ENCODE measurements at regions not wholly inside any gene's neighbourhood (a gene's known extent, or its start where the extent isn't known, plus 50 kb on each side); places are given as distances from the start of the nearest gene placed in this dataset.
"Not testable (repeated sequence)": the region's sequence is repeated elsewhere in the genome, so short reads cannot be mapped to it uniquely, and the experiment has no call there.

DNA sequence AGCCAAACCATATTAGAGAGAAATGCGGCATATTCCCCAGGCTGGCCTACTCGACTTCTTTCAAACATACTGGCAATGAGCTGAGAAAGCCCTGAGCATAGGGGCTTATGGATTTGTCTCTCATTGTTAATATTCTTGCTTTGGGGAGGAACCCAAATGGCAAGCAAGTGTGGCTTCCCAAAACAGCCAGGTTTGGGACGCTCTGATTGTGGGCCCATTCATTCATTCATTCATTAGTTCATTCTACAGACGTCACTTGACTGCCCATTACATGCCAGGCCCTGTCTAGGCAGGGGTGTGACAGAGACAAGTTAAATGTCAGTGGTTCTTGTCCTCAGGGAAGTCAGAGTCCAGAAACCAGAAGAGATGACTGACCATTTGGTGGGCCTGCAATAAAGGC, 77.4 kb upstream of the THBS1 start:
- DNase-seq (ENCODE audit: low spot score) = no peak

DNA sequence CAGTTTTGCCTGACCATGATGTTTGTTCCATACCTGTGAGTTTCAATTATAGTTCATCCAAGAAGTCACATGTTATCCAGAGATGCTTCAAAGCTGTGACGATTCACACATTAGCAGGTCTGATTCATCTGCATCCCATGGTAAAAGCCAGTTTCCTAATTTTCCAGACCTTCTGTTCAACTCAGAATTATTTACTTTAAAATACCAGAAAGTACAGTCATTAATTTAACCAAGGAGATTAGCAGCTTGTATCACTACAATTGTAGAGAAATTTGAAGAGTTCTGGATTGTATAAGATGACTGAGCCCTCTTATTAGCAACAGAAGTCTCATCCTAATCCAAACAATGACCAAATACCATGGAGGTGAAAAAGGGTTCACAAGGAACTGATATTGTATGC, 76.1 kb upstream of the THBS1 start:
- no peak for DNase-seq (ENCODE audit: low spot score)

DNA sequence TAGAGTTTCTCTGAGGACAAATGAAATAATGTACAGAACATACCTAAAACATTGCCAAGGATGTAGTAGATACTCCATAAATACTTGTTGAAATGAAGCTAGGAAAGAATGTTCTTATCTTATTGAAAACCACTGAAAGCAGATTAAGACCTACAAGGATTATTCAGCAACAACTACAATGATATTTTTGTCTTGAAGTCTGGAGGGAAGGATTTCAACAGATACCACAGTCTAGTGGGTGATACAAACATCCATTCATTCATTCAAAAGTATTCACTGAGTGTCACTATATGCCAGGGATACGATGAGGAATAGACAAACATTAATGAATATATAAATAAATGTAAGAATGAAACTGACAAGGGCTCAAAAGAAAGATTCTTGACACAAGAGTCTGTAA, 74.7 kb upstream of the THBS1 start:
- DNase-seq (ENCODE audit: low spot score) = no peak

DNA sequence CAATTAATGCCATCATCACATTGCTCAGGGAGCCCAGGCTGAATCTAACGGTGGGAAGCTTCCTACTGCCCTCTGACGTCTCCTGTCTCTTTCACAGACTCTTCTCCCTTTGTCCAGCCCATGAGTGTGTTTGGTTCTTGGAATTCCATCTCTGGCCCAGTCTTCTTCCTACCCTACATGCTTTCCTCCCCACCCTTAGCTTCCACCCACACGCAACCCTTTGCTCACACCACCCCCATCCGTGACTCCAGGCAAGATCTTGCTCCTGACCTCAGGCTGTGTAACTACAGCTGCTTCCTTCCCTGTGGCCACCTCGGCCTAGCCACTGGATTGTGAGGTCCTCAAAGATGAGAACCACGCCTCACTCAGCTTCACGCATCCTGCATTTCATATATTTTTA, 72.3 kb upstream of the THBS1 start:
- DNase-seq (ENCODE audit: low spot score) = no peak

GRCh38 chr15:39510001-39510701, 70.7 kb upstream of the THBS1 start:
- peak; percentile 78 for DNase-seq (ENCODE audit: low spot score)

GRCh38 chr15:39511000-39511915, 69.6 kb upstream of the THBS1 start:
- no peak for DNase-seq (ENCODE audit: low spot score)

DNA sequence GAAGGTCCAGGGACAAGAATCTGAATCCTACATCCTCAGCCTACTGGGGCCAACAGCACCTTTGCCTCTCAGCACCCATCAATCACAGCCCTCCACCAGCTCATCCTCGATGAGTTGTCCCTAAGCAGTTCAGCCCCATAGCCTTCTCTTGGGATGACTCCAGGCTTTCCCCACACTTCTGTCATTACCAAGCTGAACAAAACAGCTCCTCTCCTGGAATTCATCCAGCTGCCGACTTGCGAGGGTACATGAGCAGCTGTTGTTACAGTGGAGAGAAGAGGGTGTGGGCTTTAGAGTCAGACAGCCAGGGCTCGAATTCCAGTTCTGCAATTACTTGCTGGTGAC, 69.0 kb upstream of the THBS1 start:
- no peak for DNase-seq (ENCODE audit: low spot score)

DNA sequence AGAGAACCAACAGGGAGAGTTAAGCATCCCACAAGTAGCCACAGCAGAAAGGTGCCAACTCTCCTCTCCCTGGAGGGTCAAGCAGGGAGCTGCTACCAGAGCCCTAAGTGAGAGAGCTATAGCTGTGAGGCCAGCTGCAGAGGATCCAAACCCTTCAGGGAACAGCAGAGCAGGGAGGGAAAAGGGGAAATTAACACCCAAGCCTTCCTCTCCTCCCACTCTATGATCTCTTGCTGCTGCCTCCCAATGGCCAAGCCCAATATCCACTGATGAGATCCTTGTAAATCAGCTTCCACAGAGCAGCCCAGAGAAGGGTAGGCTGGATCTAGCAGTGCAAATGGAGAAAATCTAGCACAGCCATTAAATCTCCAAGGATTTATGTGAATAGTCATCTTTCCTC, 68.2 kb upstream of the THBS1 start:
- DNase-seq (ENCODE audit: low spot score) = no peak

- DNase-seq (ENCODE audit: low spot score) = no peak
These were observed 66.9 kb upstream of the THBS1 start for GRCh38 chr15:39513936-39514335.

- no peak for DNase-seq (ENCODE audit: low spot score)
These were observed 65.9 kb upstream of the THBS1 start for GRCh38 chr15:39514933-39515332.

- DNase-seq (ENCODE audit: low spot score) = no peak
These were observed 65.1 kb upstream of the THBS1 start for GRCh38 chr15:39515765-39516164.

DNA sequence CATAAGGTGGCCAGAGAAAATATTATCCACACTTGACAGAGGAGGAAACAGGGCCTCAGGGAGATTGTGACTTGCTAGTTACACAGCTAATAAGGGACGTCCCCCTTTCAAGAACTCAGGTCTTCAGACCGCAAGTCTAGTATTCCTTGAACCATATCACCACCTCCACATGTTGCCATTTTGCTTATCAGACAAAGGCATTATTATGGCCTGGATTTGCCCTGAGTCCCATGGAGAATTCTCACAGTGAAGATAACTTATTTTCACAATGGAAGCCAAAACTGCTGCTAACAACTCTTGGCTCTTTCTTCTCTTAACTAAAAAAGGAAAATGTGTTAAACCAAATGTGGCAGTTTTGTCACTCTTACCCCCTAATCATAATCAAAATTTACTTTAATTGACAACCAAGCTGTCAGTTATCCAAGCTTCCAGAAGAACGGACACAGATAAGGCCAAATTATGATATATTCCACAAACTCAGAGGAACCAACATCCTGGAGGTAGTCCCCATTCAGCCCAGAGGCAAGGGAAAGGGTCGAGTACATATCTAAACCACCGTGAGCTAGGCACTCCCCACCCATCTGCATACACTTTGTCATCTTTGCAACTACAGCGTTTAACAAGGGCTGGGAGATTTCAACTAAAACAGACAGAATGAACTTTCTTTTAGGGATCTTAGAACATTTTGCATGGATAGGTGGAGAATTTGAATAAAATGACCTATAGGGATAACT, 63.6 kb upstream of the THBS1 start:
- no peak for DNase-seq (ENCODE audit: low spot score)

GRCh38 chr15:39523968-39524367, 56.9 kb upstream of the THBS1 start:
- DNase-seq (ENCODE audit: low spot score) = not testable (repeated sequence)

GRCh38 chr15:39529457-39529856, 51.4 kb upstream of the THBS1 start:
- DNase-seq (ENCODE audit: low spot score) = no peak

DNA sequence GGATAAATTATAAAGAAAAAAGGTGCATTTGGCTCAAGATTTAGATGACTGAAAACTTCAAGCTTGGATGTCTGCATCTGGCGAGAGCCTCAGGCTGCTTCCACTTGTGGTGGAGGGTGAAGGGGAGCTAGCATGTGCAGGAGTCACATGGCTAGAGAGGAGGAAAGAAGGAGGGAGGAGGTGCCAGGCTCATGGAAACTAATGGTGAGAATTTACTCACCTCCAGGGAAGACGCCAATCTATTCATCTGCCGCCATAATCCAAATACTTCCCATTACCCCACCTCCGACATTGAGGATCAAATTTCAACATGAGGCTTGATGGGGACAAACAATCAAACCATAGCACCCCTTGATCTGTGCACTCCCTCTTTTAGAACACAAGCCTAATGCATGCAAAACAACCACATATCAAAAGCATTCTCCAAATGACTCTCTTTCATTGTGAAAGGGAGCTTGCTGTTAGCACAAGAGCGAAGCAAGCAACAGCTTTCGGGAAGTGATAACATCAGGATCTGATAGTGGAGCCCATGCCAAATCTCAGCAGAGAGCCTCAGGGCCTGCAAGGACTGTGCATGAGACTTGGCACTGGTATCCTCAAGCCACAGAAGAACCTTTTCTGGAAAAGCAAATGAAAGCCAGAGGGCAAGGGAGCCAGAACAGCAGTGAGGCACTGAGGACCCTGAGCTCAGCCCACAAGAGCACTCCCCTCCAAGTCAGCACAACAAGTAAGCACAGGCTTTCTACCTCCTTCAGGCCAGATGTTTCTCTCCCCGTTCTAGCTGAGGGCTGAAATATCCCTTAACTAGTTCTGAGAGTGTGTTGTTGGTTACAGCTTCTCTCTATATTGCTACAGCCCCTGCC, 50.2 kb upstream of the THBS1 start:
- no peak for DNase-seq (ENCODE audit: low spot score)
